Ascending aorta (tissue), 2 donors: ENCODE measurements at regions not wholly inside any gene's neighbourhood (a gene's known extent, or its start where the extent isn't known, plus 50 kb on each side); places are given as distances from the start of the nearest gene placed in this dataset.

Source experiments
- DNase-seq, 2 donors: peaks; one replicate each; pipeline ENCODE4 v3.0.0-alpha.2; 2019; ENCODE audit warnings: low spot score in 2 of 2
- H3K27ac ChIP-seq, 2 donors: fragments of 200-600 bp; sonication (generic); one replicate each; pipeline ENCODE4 v1.5.1; 2016 to 2017; ENCODE audit warnings: mild to moderate bottlenecking in 1 of 2
- H3K27me3 ChIP-seq: fragments of 200-600 bp; sonication (generic); one replicate; pipeline ENCODE4 v1.5.1; 2017
- H3K36me3 ChIP-seq, 2 donors: fragments of 200-600 bp; sonication (generic); one replicate each; pipeline ENCODE4 v1.5.1; 2016
- H3K4me1 ChIP-seq, 2 donors: fragments of 200-600 bp; sonication (generic); one replicate each; pipeline ENCODE4 v1.5.1; 2016 to 2017; ENCODE audit warnings: mild to moderate bottlenecking in 1 of 2
- H3K4me3 ChIP-seq, 2 donors: fragments of 200-600 bp; sonication (generic); one replicate each; pipeline ENCODE4 v1.5.1; 2016 to 2017; ENCODE audit warnings: mild to moderate bottlenecking in 1 of 2
- H3K9me3 ChIP-seq, 2 donors: fragments of 200-600 bp; sonication (generic); one replicate each; pipeline ENCODE4 v1.5.1; 2016
- intact Hi-C: fragments of 100-400 bp; cut with DNase I; formaldehyde crosslinking; loops from one replicate; pipeline ENCODE4 v1.15.1; 2023
- TF ChIP-seq, protein P1 (sequence below), 3 experiments: fragments of 200-600 bp in 2 of 3; fragments of 450-650 bp in 1 of 3; sonication (generic) in 2 of 3; IDR thresholded peaks; one replicate each; pipeline ENCODE4 v1.5.1; 2016 to 2019; ENCODE audit warnings: antibody characterized with exemption in 3 of 3, mild to moderate bottlenecking in 1 of 3, moderate library complexity in 1 of 3

DNA sequence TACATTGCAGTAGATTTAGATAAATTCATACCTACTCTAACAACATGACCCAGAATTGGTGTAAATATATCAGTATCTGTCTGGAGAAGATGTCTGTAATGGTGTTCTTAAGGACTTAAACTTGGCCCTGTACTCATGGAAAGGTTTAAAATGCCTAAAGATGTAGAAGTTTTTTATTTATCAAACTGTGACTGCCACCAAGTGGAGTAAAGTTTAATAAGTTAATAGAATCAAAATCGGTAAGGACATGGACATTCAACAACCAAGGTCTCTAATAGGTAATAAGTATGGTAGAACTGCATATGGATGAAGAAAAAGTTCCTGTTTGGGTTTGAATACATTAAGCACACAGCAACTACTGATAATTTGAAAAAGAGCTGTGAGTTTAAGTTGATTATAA is 474.0 kb upstream of the NDST3 start:
- intact Hi-C loops: no loop called here
- DNase-seq: no peak
- Histone ChIP-seq H3K27me3 (no peaks in the 10 kb centered on the region), H3K4me1 (no peaks in the 10 kb centered on the region), H3K27ac (no peak overlapping the region), H3K4me3 (no peak overlapping the region), H3K36me3 (no peaks in the 10 kb centered on the region), H3K9me3 (no peaks in the 10 kb centered on the region)
- TF ChIP-seq, protein P1, sequence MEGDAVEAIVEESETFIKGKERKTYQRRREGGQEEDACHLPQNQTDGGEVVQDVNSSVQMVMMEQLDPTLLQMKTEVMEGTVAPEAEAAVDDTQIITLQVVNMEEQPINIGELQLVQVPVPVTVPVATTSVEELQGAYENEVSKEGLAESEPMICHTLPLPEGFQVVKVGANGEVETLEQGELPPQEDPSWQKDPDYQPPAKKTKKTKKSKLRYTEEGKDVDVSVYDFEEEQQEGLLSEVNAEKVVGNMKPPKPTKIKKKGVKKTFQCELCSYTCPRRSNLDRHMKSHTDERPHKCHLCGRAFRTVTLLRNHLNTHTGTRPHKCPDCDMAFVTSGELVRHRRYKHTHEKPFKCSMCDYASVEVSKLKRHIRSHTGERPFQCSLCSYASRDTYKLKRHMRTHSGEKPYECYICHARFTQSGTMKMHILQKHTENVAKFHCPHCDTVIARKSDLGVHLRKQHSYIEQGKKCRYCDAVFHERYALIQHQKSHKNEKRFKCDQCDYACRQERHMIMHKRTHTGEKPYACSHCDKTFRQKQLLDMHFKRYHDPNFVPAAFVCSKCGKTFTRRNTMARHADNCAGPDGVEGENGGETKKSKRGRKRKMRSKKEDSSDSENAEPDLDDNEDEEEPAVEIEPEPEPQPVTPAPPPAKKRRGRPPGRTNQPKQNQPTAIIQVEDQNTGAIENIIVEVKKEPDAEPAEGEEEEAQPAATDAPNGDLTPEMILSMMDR (IDR thresholded peaks at IDR 0.05): no peak

DNA sequence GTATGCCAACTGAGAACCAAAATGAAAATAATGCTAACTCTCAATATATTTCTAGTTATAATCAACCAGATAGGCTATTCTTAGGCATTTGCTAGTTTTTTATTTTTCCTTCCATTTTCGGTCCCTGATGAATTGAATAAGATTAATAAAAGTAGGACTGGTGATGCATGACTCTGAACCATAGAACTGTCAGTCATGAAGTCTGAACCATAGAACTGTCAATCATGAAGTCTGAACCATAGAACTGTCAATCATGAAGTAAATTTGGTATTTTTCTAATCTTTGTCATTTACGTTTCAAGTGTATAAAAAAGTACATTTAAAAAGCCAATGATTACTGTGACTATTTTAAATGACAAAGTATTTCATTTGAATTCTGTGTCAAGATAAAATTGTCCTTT is 460.2 kb upstream of the NDST3 start:
- TF ChIP-seq, protein P1 (IDR thresholded peaks at IDR 0.05): no peak
- Histone ChIP-seq H3K36me3 (no peaks in the 10 kb centered on the region), H3K27me3 (no peaks in the 10 kb centered on the region), H3K4me1 (no peaks in the 10 kb centered on the region), H3K9me3 (no peaks in the 10 kb centered on the region), H3K27ac (no peak overlapping the region), H3K4me3 (no peak overlapping the region)
- no peak for DNase-seq
- intact Hi-C loops: no loop called here

DNA sequence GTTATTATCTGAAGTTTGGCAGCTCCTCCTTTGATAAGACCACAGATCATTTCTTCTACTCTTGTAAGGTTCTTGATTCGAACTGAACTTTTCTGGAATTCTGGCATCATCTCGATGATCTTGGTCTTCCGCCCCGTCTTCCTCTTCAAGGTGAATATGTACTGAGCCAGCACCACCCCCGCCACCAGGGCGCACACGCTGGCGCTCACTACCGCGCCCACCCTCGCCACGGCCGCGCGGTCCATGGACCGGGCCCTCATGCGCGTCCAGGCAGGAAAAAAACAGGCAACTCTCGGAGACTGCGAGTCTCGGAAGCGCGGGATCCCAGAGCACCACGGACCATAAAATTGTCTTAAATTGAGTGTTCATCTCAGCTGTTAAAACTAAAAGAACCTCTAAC is 458.4 kb upstream of the NDST3 start:
- no peaks in the 10 kb centered on the region for H3K4me1 ChIP-seq
- no peaks in the 10 kb centered on the region for H3K27me3 ChIP-seq
- TF ChIP-seq, protein P1 (IDR thresholded peaks at IDR 0.05): no peak
- no peaks in the 10 kb centered on the region for H3K9me3 ChIP-seq
- intact Hi-C loops: no loop called here
- no peak overlapping the region for H3K27ac ChIP-seq
- DNase-seq: no peak
- no peak overlapping the region for H3K4me3 ChIP-seq
- no peaks in the 10 kb centered on the region for H3K36me3 ChIP-seq

DNA sequence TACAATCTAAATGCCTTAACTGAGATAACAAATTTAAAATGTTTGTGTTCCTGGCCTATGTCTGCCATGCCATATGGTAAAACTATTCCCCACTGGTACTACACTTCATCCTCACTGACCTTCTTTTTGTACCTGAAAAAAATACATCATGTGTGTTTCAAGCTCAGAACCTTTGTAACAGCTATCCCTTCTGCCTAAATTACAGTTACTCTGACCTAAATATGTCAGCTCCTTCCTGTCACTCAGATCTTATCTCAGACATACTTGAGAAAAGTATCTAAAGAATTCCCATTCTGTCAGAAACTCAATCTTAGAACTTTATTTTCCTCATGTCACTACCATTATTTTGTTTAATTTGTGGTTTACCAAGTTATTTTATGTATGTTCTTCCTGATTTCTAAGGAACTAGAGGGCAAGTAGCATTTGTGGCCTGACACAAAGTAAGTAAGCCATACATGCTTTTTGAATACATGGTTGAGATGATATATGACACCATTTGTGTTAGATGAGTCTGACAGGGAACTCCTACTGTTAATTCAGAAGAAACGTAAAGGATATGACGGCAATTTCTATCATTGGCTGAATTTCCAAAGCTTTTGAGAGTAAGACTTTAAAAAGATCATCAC is 456.5 kb upstream of the NDST3 start:
- Histone ChIP-seq H3K4me3 (no peak overlapping the region), H3K36me3 (no peaks in the 10 kb centered on the region), H3K4me1 (no peaks in the 10 kb centered on the region), H3K27me3 (no peaks in the 10 kb centered on the region), H3K27ac (no peak overlapping the region), H3K9me3 (no peaks in the 10 kb centered on the region)
- intact Hi-C loops: no loop called here
- DNase-seq: no peak
- TF ChIP-seq, protein P1 (IDR thresholded peaks at IDR 0.05): no peak

DNA sequence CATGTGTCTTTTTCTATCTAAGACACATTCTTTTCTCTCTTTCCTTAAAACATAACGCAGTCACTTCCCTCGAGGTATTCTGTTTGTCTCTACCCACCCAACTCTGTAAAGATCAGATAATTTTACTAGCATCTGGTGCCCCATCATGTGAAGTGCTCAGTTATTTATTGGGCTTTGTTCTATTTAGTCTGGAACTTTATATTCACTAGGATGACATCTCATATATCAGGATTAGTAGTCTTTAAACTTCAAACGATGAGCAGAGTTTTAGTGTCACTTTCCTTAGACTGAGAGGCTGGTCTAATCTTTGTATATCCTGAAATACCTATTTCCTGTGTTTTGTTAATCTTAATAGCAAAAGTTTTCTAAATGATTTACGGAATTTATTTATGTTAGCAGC is 445.5 kb upstream of the NDST3 start:
- intact Hi-C loops: no loop called here
- TF ChIP-seq, protein P1 (IDR thresholded peaks at IDR 0.05): no peak
- no peaks in the 10 kb centered on the region for H3K27me3 ChIP-seq

More for the DNA sequence above, 445.5 kb upstream of the NDST3 start:
- no peak for DNase-seq
- Histone ChIP-seq H3K9me3 (no peaks in the 10 kb centered on the region), H3K4me3 (no peak overlapping the region), H3K27ac (no peak overlapping the region), H3K4me1 (no peaks in the 10 kb centered on the region), H3K36me3 (no peaks in the 10 kb centered on the region)
